Activated gamma-delta T cell treated with Interleukin-2 at 50 U/mL for 16 hours (primary cell): ENCODE measurements at regions not wholly inside any gene's neighbourhood (a gene's known extent, or its start where the extent isn't known, plus 50 kb on each side); places are given as distances from the start of the nearest gene placed in this dataset.
A peak's percentile ranks its signal among the peaks of the same experiment; 100 is the strongest.

ENCODE experiments used
- DNase-seq: peaks from one replicate; pipeline ENCODE4 v3.0.0-alpha.2; 2020

- no peak for DNase-seq
These were observed 75.4 kb downstream of the VCPKMT start for GRCh38 chr14:50040895-50041465.

- no peak for DNase-seq
These were observed 74.4 kb downstream of the VCPKMT start for GRCh38 chr14:50041980-50042379.

- no peak for DNase-seq
These were observed 72.2 kb downstream of the VCPKMT start for GRCh38 chr14:50044042-50044651.

- DNase-seq: peak; percentile 77
These were observed 71.2 kb downstream of the VCPKMT start for GRCh38 chr14:50045039-50045711.

- no peak for DNase-seq
These were observed 70.5 kb downstream of the VCPKMT start for GRCh38 chr14:50045837-50046236.

- no peak for DNase-seq
These were observed 69.1 kb downstream of the VCPKMT start for GRCh38 chr14:50047274-50047676.

GRCh38 chr14:50049093-50049492 is 67.3 kb downstream of the VCPKMT start:
- no peak for DNase-seq

GRCh38 chr14:50049703-50050570 is 66.4 kb downstream of the VCPKMT start:
- DNase-seq: no peak

GRCh38 chr14:50051106-50051505 is 65.3 kb downstream of the VCPKMT start:
- no peak for DNase-seq

GRCh38 chr14:50051706-50052105 is 64.7 kb downstream of the VCPKMT start:
- no peak for DNase-seq

GRCh38 chr14:50052517-50052916 is 63.9 kb downstream of the VCPKMT start:
- DNase-seq: no peak

GRCh38 chr14:50053935-50054334 is 62.4 kb downstream of the VCPKMT start:
- DNase-seq: no peak

GRCh38 chr14:50055461-50056228 is 60.7 kb downstream of the VCPKMT start:
- no peak for DNase-seq

GRCh38 chr14:50056435-50056834 is 59.9 kb downstream of the VCPKMT start:
- no peak for DNase-seq

GRCh38 chr14:50057331-50057730 is 59.0 kb downstream of the VCPKMT start:
- no peak for DNase-seq

GRCh38 chr14:50058113-50058512 is 58.3 kb downstream of the VCPKMT start:
- DNase-seq: no peak
